Astrocyte of the hippocampus (primary cell): ENCODE measurements at regions not wholly inside any gene's neighbourhood (a gene's known extent, or its start where the extent isn't known, plus 50 kb on each side); places are given as distances from the start of the nearest gene placed in this dataset.

ENCODE experiments used
- DNase-seq: peaks from one replicate; pipeline ENCODE4 v3.0.0; 2011; ENCODE audit warnings: low read depth, low spot score

DNA sequence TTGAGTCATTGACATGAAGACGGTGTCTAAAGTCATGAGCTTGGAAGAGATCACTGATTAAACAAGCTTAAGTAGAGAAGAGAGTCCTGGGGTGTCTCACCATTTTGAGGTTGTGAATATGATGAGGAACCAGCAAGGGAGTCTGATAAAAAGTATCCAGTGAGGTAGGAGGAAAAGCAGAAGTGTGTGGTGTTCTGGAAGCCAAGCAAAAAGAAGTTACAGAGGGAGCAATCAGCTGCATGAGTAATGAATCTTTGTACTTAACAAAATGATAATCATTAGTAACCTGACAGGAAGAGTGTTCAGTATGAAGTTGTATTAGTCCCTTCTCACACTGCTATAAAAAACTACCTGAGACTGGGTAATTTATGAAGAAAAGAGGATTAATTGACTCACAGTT, 131.3 kb downstream of the C11orf87 start:
- DNase-seq = no peak

- no peak for DNase-seq
Measured at GRCh38 chr11:109554951-109555350, 133.0 kb downstream of the C11orf87 start.

- DNase-seq = no peak
Measured at GRCh38 chr11:109564241-109564640, 142.3 kb downstream of the C11orf87 start.

- no peak for DNase-seq
Measured at GRCh38 chr11:109582470-109582869, 160.5 kb downstream of the C11orf87 start.

DNA sequence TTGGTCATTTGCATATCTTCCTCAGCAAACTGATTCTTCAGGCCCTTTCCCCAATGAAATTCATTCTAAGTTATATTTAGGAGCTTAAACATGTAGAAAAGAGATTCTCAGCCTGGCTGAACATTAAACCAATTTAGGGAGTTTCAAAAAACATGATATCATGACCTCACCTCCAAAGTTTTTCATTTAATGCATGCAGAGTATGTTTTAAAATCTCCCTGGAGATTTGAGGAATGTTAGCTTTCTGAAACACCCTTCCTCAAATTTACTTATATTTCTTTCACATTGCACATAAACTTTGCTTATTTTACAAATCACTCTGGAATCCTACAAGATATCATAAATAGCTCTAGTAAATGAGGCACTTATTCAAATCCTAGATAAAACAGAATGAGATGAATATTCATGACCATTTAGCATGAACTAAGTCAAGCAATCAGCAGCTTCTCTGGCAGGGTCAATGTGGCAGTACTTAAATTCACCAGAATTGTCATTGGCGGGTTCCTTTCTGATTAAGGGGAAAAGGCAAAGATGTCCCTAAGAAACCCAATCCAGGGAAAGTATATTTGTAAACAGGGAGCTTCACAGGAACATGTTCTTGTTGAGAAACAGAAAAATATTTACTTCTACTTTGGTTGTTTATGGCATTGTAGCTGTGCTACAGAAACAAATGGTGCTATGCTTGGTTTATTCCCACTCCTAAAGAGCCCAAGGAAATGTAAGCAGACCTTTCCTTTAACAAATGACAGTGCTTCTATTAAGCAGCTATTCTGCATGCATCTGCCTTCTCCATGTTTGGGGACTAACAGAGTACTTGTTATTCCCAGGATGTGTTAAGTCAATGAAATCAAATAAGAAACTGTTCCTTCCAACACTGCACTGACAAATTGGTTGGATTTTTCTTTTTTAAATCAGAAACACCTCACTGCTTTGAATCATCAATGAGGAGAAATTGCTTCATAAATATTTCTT, 162.3 kb downstream of the C11orf87 start:
- no peak for DNase-seq

GRCh38 chr11:109586789-109587188, 164.8 kb downstream of the C11orf87 start:
- no peak for DNase-seq

- peak; percentile 10 for DNase-seq
Measured at GRCh38 chr11:109590782-109591181, 168.8 kb downstream of the C11orf87 start.

GRCh38 chr11:109597336-109597735, 175.3 kb downstream of the C11orf87 start:
- DNase-seq = no peak

DNA sequence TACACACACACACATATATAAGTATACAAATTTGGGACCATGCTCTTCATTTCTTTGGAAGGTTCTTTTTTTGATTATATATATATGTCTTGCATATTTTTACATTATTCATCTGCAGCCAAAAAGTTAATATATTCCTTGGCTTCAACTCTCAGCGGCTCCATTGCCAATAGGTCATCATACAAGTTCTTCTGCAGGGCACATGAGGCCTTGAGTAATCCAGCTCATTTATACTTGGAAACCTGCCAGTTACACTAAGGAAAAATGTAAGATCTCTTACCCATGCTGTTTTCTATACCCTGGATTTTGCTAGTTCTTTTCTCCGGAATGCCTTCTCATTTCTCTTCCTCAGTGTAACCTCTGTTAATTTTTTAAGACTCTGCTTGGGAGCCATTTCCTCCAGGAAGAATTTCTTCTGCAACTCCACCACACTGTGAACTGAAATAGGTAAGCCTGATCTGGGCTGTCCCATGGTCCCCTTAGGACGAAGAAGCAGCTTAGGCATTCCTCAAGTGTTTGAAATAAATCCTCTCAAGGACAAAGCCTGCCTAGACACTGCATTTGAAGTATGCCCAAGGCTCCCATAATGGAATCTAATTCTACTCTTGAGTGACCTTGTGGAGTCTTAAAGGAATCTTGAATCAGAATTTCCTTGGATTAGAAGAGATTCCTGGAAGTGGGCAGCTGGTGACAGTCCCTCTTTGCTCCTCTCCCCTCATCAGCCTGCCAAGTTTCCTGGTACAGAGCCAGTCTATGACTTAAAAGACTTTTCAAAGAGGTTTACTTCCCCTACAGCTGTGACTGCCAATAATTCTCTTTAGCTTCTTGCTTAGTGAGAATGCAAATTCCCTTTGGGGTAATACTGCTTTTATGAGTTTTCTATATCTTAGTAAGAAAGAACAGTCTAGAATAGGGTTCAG, 182.8 kb downstream of the C11orf87 start:
- DNase-seq = peak; percentile 9

DNA sequence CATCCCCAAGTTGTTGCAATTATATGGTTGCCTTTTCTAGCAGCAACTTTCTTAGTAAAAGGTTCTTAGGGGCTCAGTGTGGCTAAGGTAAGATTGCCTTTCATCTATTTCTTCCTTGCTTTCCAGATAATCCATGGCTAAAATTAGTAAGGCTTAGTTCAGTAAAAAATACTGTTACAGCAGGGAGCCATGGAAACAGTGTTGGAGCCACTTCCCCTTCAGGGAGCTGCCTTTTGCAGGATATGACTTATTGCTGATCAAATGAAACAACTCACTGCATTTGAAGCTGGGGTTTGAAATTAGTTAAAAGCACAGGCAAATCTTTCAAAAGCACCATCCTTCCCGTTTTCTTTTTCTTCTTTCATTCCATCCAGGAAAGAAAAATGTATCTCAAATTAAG, 184.3 kb downstream of the C11orf87 start:
- no peak for DNase-seq

GRCh38 chr11:109609454-109610185, 187.6 kb downstream of the C11orf87 start:
- no peak for DNase-seq

DNA sequence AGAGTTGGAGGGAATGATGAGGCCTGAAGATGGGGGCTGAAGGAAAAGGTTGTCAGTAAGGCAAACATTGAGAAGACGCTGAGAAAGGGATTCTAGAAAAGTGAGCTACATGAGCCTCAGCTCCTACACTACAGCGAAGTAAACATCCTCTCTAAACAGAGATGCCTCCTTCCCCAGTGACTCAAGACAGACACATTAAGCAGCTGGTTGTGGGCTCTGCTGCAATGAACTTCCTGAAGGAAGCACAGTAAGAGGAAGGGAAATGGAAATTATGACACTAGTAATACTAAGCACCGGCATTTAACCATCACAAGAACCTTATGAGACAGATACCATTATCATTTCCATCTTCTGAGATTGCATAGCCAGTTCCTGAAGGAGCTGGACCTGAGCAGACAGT, 190.5 kb downstream of the C11orf87 start:
- DNase-seq = no peak

- no peak for DNase-seq
Measured at GRCh38 chr11:109619498-109619897, 197.5 kb downstream of the C11orf87 start.

DNA sequence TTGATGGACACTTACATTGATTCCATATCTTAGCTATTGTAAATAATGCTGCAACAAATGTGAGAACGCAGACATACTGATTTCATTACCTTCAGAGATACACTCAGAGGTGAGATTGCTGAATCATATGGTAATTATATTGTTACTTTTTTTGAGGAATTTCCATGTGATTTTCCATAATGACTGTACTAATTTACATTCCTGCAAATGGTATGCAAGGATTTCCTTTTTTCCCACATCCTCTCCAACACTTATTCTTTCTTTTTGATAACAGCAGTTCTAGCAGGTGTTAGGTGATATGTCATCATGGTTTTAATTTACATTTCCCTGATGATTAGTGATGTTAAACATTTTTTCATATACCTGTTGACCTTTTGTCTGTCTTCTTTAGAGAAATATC, 207.7 kb downstream of the C11orf87 start:
- no peak for DNase-seq

DNA sequence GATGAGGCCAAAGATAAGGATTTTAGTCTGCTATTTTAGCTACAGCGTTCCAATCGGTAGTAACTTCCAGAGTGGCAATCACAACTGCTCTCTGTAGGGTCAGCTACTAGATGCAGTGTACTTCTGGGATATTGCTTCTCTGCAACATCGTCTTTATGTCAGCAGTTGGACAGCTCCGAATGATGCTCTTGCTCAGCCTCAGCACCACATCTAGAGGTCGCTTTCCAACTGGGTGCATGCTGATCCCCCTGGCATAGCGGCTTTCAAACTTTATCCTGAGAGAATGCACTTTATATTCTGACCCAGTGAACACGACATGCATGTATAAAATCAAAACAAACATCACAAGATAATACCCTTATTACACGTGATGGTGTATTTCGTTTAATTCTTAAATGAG, 219.6 kb downstream of the C11orf87 start:
- DNase-seq = peak; percentile 81

GRCh38 chr11:109644152-109644551, 222.2 kb downstream of the C11orf87 start:
- peak; percentile 63 for DNase-seq

- no peak for DNase-seq
Measured at GRCh38 chr11:109648804-109649203, 226.8 kb downstream of the C11orf87 start.

GRCh38 chr11:109654091-109654490, 232.1 kb downstream of the C11orf87 start:
- peak; percentile 5 for DNase-seq

DNA sequence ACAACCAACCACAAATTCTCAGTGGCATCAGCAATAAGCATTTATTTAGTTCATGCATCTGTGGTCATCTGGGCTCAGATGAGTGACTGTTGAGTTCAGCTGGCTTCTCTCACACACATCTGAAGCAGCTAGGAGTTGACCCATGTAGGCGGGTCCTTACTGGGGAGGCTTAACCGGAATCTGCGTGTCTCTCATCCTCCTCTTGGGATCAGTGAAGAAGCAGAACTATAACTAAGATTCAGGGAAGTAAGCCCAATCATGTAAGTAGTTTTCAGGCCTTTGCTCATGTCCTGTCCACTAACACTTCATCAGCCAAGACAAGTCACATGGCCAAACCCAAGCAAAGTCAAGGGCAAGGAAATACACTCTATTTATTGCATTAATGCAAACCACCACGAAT, 236.2 kb downstream of the C11orf87 start:
- no peak for DNase-seq

- no peak for DNase-seq
Measured at GRCh38 chr11:109667719-109668118, 245.7 kb downstream of the C11orf87 start.

DNA sequence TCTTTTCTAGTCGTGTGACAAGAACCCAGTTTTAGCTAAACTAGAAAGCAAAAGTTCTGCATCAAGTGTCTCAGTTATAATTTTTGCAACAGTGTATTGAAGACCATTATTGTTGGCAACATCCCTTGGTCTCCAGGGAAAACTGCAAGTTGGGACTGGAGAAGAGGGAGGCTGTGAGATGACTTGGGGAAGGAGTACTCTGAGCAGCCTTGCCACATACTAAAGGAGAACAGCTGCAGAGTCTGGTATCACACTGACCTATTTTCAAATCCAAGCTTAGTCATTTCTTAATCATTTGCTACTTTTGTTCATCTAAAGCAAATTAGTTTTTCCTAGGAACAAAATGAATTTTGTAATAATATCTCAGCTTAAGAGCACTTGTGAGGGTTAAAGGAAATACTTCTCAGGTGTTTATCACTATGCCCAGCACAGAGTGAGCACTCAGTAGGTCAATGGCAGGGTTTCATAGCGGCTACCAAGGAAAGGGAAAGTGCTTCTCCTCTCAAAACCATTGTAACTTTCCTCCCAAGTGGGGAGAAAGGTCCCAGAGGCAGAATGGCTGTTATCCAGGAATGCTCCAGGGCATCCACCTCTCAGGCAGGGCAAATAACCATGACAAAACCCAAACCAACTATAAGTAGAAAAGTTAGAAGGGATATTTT, 247.1 kb downstream of the C11orf87 start:
- DNase-seq = no peak
